HCT116 (cell line): ENCODE measurements at regions not wholly inside any gene's neighbourhood (a gene's known extent, or its start where the extent isn't known, plus 50 kb on each side); places are given as distances from the start of the nearest gene placed in this dataset.

Source experiments
- ATAC-seq: fragments of 200-7000 bp; cut with Tn5 transposase; 2 replicates; pipeline ENCODE4 v1.9.1; 2020; ENCODE audit warnings: mild to moderate bottlenecking, moderate library complexity
- BruUV-seq: library from RNA; stranded (reverse); fragments of 400-500 nt; replicated peaks from 2 replicates; lab custom pipeline; 2021; lab: Mats Ljungman, UMichigan
- CTCF ChIA-PET: fragments of 300-600 bp; sonication (Branson Sonifier 250); formaldehyde crosslinking; loops from one replicate; lab custom pipeline; 2021; ENCODE audit warnings: antibody characterized with exemption; lab: Charles Lee
- POLR2A ChIA-PET: fragments of 300-600, 350-600 bp; sonication (Branson Sonifier 250); formaldehyde crosslinking; loops from one replicate; lab custom pipeline; 2021; ENCODE audit warnings: antibody characterized with exemption; lab: Charles Lee
- RAD21 ChIA-PET, 2 experiments: fragments of 300-600 bp; sonication (Branson Sonifier 250); formaldehyde crosslinking; loops; one replicate each; lab custom pipeline; 2023; ENCODE audit warnings: low total read pairs in 2 of 2; ENCODE audit not compliant: uncharacterized antibody in 2 of 2, unreplicated experiment in 2 of 2, low non-redundant PET in 1 of 2; lab: Charles Lee
- DNase-seq: peaks from one replicate; pipeline ENCODE4 v3.0.0-alpha.2; 2010; ENCODE audit warnings: low read depth, low spot score
- H2AFZ ChIP-seq: fragments of 200-600 bp; shearing (Covaris generic), sonication (generic); 2 replicates; pipeline ENCODE4 v1.6.1; 2017; ENCODE audit warnings: low read depth, mixed run types, mixed read lengths, antibody characterized with exemption, low read length; ENCODE audit not compliant: poor library complexity, severe bottlenecking
- H3K27ac ChIP-seq: 2 replicates; pipeline ENCODE4 v1.5.1; 2012; ENCODE audit warnings: low read depth, low read length
- H3K27me3 ChIP-seq: fragments of 200-600 bp; sonication (generic); 2 replicates; pipeline ENCODE4 v1.6.1; 2016; ENCODE audit warnings: mixed run types, low read length, mixed read lengths; ENCODE audit not compliant: insufficient read depth
- H3K36me3 ChIP-seq, 2 experiments: fragments of 200-500 bp in 1 of 2; fragments of 200-600 bp in 1 of 2; sonication (Bioruptor generic) in 1 of 2; sonication (generic) in 1 of 2; 2 replicates each; pipeline versions ENCODE4 v1.5.1 to v1.6.1; 2014 to 2016; ENCODE audit warnings: low read length in 2 of 2, inconsistent platforms in 1 of 2, mixed read lengths in 1 of 2, mixed run types in 1 of 2; ENCODE audit not compliant: insufficient read depth in 2 of 2, control insufficient read depth in 1 of 2
- H3K4me1 ChIP-seq, 2 experiments: fragments of 200-600 bp in 1 of 2; sonication (generic) in 1 of 2; 2 replicates each; pipeline versions ENCODE4 v1.5.1 to v1.6.1; 2012 to 2017; ENCODE audit warnings: low read length in 2 of 2, inconsistent platforms in 1 of 2, mild to moderate bottlenecking in 1 of 2, mixed read lengths in 1 of 2, mixed run types in 1 of 2, moderate library complexity in 1 of 2; ENCODE audit not compliant: insufficient read depth in 2 of 2, control insufficient read depth in 1 of 2
- H3K4me2 ChIP-seq: fragments of 200-600 bp; sonication (generic); 2 replicates; pipeline ENCODE4 v1.6.1; 2017; ENCODE audit warnings: mixed run types, low read length, mixed read lengths
- H3K4me3 ChIP-seq, 2 experiments: fragments of 200-600 bp in 1 of 2; sonication (generic) in 1 of 2; replicated peaks in 1 of 2; 2 replicates each; pipeline ENCODE4 v1.5.1; 2011 to 2016; ENCODE audit warnings: low read length in 2 of 2, control low read depth in 1 of 2, low read depth in 1 of 2, mild to moderate bottlenecking in 1 of 2, mixed read lengths in 1 of 2, mixed run types in 1 of 2
- H3K79me2 ChIP-seq: fragments of 200-600 bp; sonication (generic); 2 replicates; pipeline ENCODE4 v1.6.1; 2017; ENCODE audit warnings: mild to moderate bottlenecking, mixed run types, low read length, moderate library complexity, mixed read lengths; ENCODE audit not compliant: insufficient read depth
- H3K9ac ChIP-seq: fragments of 200-600 bp; sonication (generic); 2 replicates; pipeline ENCODE4 v1.6.1; 2016; ENCODE audit warnings: low read length, mixed read lengths
- H3K9me2 ChIP-seq: fragments of 200-600 bp; sonication (generic), shearing (Covaris generic); 2 replicates; pipeline ENCODE4 v1.6.1; 2017; ENCODE audit warnings: mixed run types, mild to moderate bottlenecking, moderate library complexity; ENCODE audit not compliant: insufficient read depth
- H3K9me3 ChIP-seq, 2 experiments: fragments of 200-500 bp in 1 of 2; fragments of 200-600 bp in 1 of 2; sonication (Bioruptor generic) in 1 of 2; sonication (generic) in 1 of 2; 2 replicates each; pipeline ENCODE4 v1.6.1; 2014 to 2017; ENCODE audit warnings: low read length in 2 of 2, mixed read lengths in 2 of 2, inconsistent platforms in 1 of 2, low read depth in 1 of 2, mild to moderate bottlenecking in 1 of 2, mixed run types in 1 of 2, moderate library complexity in 1 of 2; ENCODE audit not compliant: control insufficient read depth in 1 of 2, insufficient read depth in 1 of 2
- H4K20me1 ChIP-seq: fragments of 200-600 bp; sonication (generic), shearing (Covaris generic); 2 replicates; pipeline ENCODE4 v1.6.1; 2017; ENCODE audit warnings: mixed run types, mild to moderate bottlenecking, moderate library complexity; ENCODE audit not compliant: insufficient read depth
- ATF3 ChIP-seq: IDR thresholded peaks from 2 replicates; pipeline ENCODE4 v1.6.1; 2012
- CBX3 ChIP-seq: IDR thresholded peaks from 2 replicates; pipeline ENCODE4 v1.6.1; 2012; ENCODE audit warnings: low read depth
- ELF1 ChIP-seq: IDR thresholded peaks from 2 replicates; pipeline ENCODE4 v1.6.1; 2012; ENCODE audit warnings: low read depth, borderline replicate concordance
- EZH2 ChIP-seq: fragments of 200-600 bp; sonication (generic); IDR thresholded peaks from 2 replicates; pipeline ENCODE4 v1.6.1; 2017; ENCODE audit warnings: antibody characterized with exemption, mixed run types
- EZH2phosphoT487 ChIP-seq: fragments of 200-600 bp; IDR thresholded peaks from 2 replicates; pipeline ENCODE4 v1.6.1; 2018; ENCODE audit warnings: antibody characterized with exemption, borderline replicate concordance
- JUND ChIP-seq: IDR thresholded peaks from 2 replicates; pipeline ENCODE4 v1.6.1; 2012
- POLR2AphosphoS5 ChIP-seq: IDR thresholded peaks from 2 replicates; pipeline ENCODE4 v1.6.1; 2011; ENCODE audit warnings: mild to moderate bottlenecking, low read depth, low read length, moderate library complexity
- RAD21 ChIP-seq: IDR thresholded peaks from 2 replicates; pipeline ENCODE4 v1.6.1; 2012; ENCODE audit warnings: low read depth, mild to moderate bottlenecking
- SIN3A ChIP-seq: IDR thresholded peaks from 2 replicates; pipeline ENCODE4 v1.6.1; 2012; ENCODE audit warnings: low read depth
- SRF ChIP-seq: IDR thresholded peaks from 2 replicates; pipeline ENCODE4 v1.6.1; 2012; ENCODE audit warnings: low read depth
- TCF7L2 ChIP-seq: IDR thresholded peaks from 2 replicates; pipeline ENCODE4 v1.7.0; 2011; ENCODE audit warnings: borderline replicate concordance, inconsistent platforms; ENCODE audit not compliant: insufficient read depth, insufficient read length; ENCODE audit errors: extremely low read depth
- YY1 ChIP-seq: IDR thresholded peaks from 2 replicates; pipeline ENCODE4 v1.6.1; 2011; ENCODE audit warnings: low read length, low read depth, moderate library complexity, mild to moderate bottlenecking; ENCODE audit not compliant: insufficient replicate concordance; ENCODE audit errors: extremely low read depth
- ZBTB33 ChIP-seq: IDR thresholded peaks from 2 replicates; pipeline ENCODE4 v1.6.1; 2011; ENCODE audit warnings: mild to moderate bottlenecking, low read length, moderate library complexity; ENCODE audit not compliant: insufficient replicate concordance; ENCODE audit errors: extremely low read depth
- ZFX ChIP-seq: fragments of 450-650 bp; IDR thresholded peaks from 2 replicates; pipeline ENCODE4 v1.6.1; 2017
- ZNF274 ChIP-seq: fragments of 200-500 bp; sonication (Bioruptor generic); IDR thresholded peaks from 2 replicates; pipeline ENCODE4 v1.6.1; 2014; ENCODE audit warnings: mild to moderate bottlenecking, low read depth, low read length, inconsistent platforms
- intact Hi-C: fragments of 100-400 bp; cut with micrococcal nuclease; formaldehyde crosslinking; loops from 2 replicates; pipeline ENCODE4 v1.10.0; 2022
- TF ChIP-seq, protein P1 (sequence below): IDR thresholded peaks from 2 replicates; pipeline ENCODE4 v1.6.1; 2012; ENCODE audit warnings: low read depth
- TF ChIP-seq, protein P2 (sequence below): IDR thresholded peaks from 2 replicates; pipeline ENCODE4 v1.6.1; 2012
- TF ChIP-seq, protein P3 (sequence below), 3 experiments: fragments of 200-600 bp in 1 of 3; sonication (generic) in 1 of 3; IDR thresholded peaks in 2 of 3; conservative IDR thresholded peaks in 1 of 3; 2 replicates each; pipeline ENCODE4 v1.5.1; 2012 to 2017; ENCODE audit warnings: low read depth in 2 of 3, low read length in 2 of 3, antibody characterized with exemption in 1 of 3, borderline replicate concordance in 1 of 3, control low read depth in 1 of 3, mild to moderate bottlenecking in 1 of 3, mixed read lengths in 1 of 3, mixed run types in 1 of 3, moderate library complexity in 1 of 3; ENCODE audit not compliant: insufficient read depth in 1 of 3

DNA sequence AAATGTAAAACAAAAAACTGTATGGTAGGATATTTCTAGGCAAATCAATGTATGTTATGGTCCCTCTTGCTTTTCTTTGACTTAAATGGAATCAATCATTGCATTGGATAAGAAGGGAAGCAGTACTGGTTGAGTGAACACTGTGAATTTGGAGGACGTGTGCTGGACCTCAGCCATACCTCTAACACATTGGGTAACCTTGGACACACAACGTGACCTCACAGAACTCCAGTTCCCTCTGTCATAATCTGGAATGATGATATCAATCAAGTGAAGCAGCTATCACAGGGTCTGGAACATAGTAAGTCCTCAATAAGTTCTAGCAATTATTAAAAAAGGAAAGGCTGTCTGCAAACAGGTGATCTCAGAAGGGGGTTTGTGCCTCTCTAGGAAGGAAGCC, 474.9 kb upstream of the TCF4 start (continued):
- no peak for TF ChIP-seq ELF1
- TF ChIP-seq ZBTB33, result no peak

DNA sequence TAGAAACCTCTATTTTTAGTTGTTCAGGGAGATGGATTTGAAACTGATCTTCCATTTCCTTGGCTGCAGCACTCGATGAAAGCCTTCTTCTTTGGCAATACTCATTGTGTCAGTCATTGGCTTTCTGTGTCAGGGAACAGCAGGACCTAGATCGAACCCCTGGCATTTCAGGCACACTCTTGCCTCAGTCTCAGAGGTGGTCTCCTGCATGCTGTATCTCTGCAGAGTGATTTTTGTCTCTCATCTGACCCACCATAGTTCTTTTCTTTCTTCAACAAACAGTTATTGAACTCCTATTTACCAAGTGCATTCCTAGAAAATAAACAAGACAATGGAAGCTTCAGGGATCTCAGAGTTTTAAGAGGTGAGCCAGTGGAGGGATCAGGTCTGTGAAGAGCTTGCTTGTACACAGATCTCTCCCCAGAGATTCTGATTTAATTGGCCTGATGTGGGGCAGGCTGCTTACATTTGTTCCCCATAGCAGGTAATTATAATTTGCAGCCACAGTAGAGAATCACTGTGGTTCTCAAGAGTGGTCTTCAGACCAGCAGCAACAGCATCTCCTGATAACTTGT, 473.1 kb upstream of the TCF4 start:
- H3K27ac ChIP-seq, result no peak overlapping the region
- no TSS peak for BruUV-seq
- no peaks in the 10 kb centered on the region for H3K27me3 ChIP-seq
- no peak overlapping the region for H3K4me3 ChIP-seq
- intact Hi-C loops, result no loop called here
- H3K9me2 ChIP-seq, result no peaks in the 10 kb centered on the region
- DNase-seq (no peak), ATAC-seq (no peak)
- H3K9me3 ChIP-seq, result peaks cover 3 to 12% of the 10 kb centered on the region in 2 experiments; a peak in 2 of 4 replicates
- POLR2A ChIA-PET, result no interaction called here
- CTCF ChIA-PET, result no interaction called here
- no peak overlapping the region for H3K9ac ChIP-seq
- RAD21 ChIA-PET, result no interaction called here
- H3K79me2 ChIP-seq, result no peaks in the 10 kb centered on the region
- H3K4me2 ChIP-seq, result no peak overlapping the region
- no peak overlapping the region for H2AFZ ChIP-seq
- H4K20me1 ChIP-seq, result no peaks in the 10 kb centered on the region
- H3K4me1 ChIP-seq, result no peaks in the 10 kb centered on the region
- no peaks in the 10 kb centered on the region for H3K36me3 ChIP-seq
- TF ChIP-seq ELF1 (no peak), SRF (no peak), POLR2AphosphoS5 (no peak), TCF7L2 (no peak), CBX3 (no peak), YY1 (no peak), ZFX (no peak), ZNF274 (no peak), JUND (no peak), EZH2 (no peak), ATF3 (no peak), SIN3A (no peak), RAD21 (no peak), EZH2phosphoT487 (no peak)
- TF ChIP-seq, protein P1, sequence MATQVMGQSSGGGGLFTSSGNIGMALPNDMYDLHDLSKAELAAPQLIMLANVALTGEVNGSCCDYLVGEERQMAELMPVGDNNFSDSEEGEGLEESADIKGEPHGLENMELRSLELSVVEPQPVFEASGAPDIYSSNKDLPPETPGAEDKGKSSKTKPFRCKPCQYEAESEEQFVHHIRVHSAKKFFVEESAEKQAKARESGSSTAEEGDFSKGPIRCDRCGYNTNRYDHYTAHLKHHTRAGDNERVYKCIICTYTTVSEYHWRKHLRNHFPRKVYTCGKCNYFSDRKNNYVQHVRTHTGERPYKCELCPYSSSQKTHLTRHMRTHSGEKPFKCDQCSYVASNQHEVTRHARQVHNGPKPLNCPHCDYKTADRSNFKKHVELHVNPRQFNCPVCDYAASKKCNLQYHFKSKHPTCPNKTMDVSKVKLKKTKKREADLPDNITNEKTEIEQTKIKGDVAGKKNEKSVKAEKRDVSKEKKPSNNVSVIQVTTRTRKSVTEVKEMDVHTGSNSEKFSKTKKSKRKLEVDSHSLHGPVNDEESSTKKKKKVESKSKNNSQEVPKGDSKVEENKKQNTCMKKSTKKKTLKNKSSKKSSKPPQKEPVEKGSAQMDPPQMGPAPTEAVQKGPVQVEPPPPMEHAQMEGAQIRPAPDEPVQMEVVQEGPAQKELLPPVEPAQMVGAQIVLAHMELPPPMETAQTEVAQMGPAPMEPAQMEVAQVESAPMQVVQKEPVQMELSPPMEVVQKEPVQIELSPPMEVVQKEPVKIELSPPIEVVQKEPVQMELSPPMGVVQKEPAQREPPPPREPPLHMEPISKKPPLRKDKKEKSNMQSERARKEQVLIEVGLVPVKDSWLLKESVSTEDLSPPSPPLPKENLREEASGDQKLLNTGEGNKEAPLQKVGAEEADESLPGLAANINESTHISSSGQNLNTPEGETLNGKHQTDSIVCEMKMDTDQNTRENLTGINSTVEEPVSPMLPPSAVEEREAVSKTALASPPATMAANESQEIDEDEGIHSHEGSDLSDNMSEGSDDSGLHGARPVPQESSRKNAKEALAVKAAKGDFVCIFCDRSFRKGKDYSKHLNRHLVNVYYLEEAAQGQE, result no peak
- TF ChIP-seq, protein P2, sequence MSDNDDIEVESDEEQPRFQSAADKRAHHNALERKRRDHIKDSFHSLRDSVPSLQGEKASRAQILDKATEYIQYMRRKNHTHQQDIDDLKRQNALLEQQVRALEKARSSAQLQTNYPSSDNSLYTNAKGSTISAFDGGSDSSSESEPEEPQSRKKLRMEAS, result no peak
- TF ChIP-seq, protein P3, sequence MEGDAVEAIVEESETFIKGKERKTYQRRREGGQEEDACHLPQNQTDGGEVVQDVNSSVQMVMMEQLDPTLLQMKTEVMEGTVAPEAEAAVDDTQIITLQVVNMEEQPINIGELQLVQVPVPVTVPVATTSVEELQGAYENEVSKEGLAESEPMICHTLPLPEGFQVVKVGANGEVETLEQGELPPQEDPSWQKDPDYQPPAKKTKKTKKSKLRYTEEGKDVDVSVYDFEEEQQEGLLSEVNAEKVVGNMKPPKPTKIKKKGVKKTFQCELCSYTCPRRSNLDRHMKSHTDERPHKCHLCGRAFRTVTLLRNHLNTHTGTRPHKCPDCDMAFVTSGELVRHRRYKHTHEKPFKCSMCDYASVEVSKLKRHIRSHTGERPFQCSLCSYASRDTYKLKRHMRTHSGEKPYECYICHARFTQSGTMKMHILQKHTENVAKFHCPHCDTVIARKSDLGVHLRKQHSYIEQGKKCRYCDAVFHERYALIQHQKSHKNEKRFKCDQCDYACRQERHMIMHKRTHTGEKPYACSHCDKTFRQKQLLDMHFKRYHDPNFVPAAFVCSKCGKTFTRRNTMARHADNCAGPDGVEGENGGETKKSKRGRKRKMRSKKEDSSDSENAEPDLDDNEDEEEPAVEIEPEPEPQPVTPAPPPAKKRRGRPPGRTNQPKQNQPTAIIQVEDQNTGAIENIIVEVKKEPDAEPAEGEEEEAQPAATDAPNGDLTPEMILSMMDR (IDR thresholded peaks at IDR 0.05 in 2 of 3, conservative IDR thresholded peaks at IDR 0.05 in 1 of 3; ENCODE audit: borderline replicate concordance in 1 of 3, insufficient read depth in 1 of 3, low read depth in 2 of 3, low read length in 2 of 3), result no peak
